Fibroblast of lung (primary cell): ENCODE measurements at regions not wholly inside any gene's neighbourhood (a gene's known extent, or its start where the extent isn't known, plus 50 kb on each side); places are given as distances from the start of the nearest gene placed in this dataset.

ENCODE experiments used
- CTCF ChIP-seq, 2 donors: IDR thresholded peaks in 1 of 2; conservative IDR thresholded peaks in 1 of 2; 1 replicate in 1 of 2; 2 replicates in 1 of 2; pipeline ENCODE4 v1.5.1; 2011 to 2012; ENCODE audit warnings: low read length in 2 of 2, control low read depth in 1 of 2, inconsistent platforms in 1 of 2, low read depth in 1 of 2, mild to moderate bottlenecking in 1 of 2
- EZH2 ChIP-seq: IDR thresholded peaks from 2 replicates; pipeline ENCODE4 v1.5.1; 2012; ENCODE audit warnings: low read length, control low read depth, mild to moderate bottlenecking; ENCODE audit errors: missing control alignments

DNA sequence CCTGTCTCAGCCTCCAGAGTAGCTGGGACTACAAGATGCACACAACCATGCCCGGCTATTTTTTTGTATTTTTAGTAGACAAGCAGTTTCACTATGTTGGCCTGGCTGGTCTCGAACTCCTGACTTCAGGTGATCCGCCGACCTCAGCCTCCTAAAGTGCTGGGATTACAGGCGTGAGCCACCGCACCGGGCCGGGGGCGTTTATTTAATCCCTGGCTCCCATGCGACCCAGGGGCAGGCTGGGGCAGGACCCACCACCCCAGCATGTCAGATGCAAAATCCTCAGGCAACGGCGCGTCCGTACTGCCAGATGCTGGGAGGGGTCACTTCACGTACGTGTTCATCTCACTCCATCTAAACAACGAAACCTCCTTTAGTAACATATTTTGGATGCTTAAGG lies 518.7 kb upstream of the NOX3 start:
- TF ChIP-seq CTCF (conservative IDR thresholded peaks at IDR 0.05 in 1 of 2, IDR thresholded peaks at IDR 0.05 in 1 of 2; ENCODE audit: low read depth in 1 of 2, low read length in 2 of 2) (no peak), EZH2 (no peak)
